Ascending aorta (tissue), 2 donors: ENCODE measurements at regions not wholly inside any gene's neighbourhood (a gene's known extent, or its start where the extent isn't known, plus 50 kb on each side); places are given as distances from the start of the nearest gene placed in this dataset.
"Not testable (repeated sequence)": the region's sequence is repeated elsewhere in the genome, so short reads cannot be mapped to it uniquely, and the experiment has no call there.

ENCODE experiments used
- DNase-seq, 2 donors: peaks; one replicate each; pipeline ENCODE4 v3.0.0-alpha.2; 2019; ENCODE audit warnings: low spot score in 2 of 2
- H3K27ac ChIP-seq, 2 donors: fragments of 200-600 bp; sonication (generic); one replicate each; pipeline ENCODE4 v1.5.1; 2016 to 2017; ENCODE audit warnings: mild to moderate bottlenecking in 1 of 2
- H3K27me3 ChIP-seq: fragments of 200-600 bp; sonication (generic); one replicate; pipeline ENCODE4 v1.5.1; 2017
- H3K36me3 ChIP-seq, 2 donors: fragments of 200-600 bp; sonication (generic); one replicate each; pipeline ENCODE4 v1.5.1; 2016
- H3K4me1 ChIP-seq, 2 donors: fragments of 200-600 bp; sonication (generic); one replicate each; pipeline ENCODE4 v1.5.1; 2016 to 2017; ENCODE audit warnings: mild to moderate bottlenecking in 1 of 2
- H3K4me3 ChIP-seq, 2 donors: fragments of 200-600 bp; sonication (generic); one replicate each; pipeline ENCODE4 v1.5.1; 2016 to 2017; ENCODE audit warnings: mild to moderate bottlenecking in 1 of 2
- H3K9me3 ChIP-seq, 2 donors: fragments of 200-600 bp; sonication (generic); one replicate each; pipeline ENCODE4 v1.5.1; 2016
- CTCF ChIP-seq, 3 experiments: fragments of 200-600 bp in 2 of 3; fragments of 450-650 bp in 1 of 3; sonication (generic) in 2 of 3; IDR thresholded peaks; one replicate each; pipeline ENCODE4 v1.5.1; 2016 to 2019; ENCODE audit warnings: antibody characterized with exemption in 3 of 3, mild to moderate bottlenecking in 1 of 3, moderate library complexity in 1 of 3
- intact Hi-C: fragments of 100-400 bp; cut with DNase I; formaldehyde crosslinking; loops from one replicate; pipeline ENCODE4 v1.15.1; 2023

- TF ChIP-seq CTCF (IDR thresholded peaks at IDR 0.05): no peak
These were observed 87.3 kb upstream of the PCSK5 start for GRCh38 chr9:75803130-75803529.

GRCh38 chr9:75810063-75810462, 80.4 kb upstream of the PCSK5 start:
- no peaks in the 10 kb centered on the region for H3K4me1 ChIP-seq
- no peak for DNase-seq
- H3K27me3 ChIP-seq: no peaks in the 10 kb centered on the region
- no peak overlapping the region for H3K4me3 ChIP-seq
- no peaks in the 10 kb centered on the region for H3K36me3 ChIP-seq
- TF ChIP-seq CTCF (IDR thresholded peaks at IDR 0.05): no peak
- H3K27ac ChIP-seq: no peak overlapping the region
- intact Hi-C loops: no loop called here
- peaks cover 9 to 42% of the 10 kb centered on the region in 2 donors for H3K9me3 ChIP-seq

More at GRCh38 chr9:75803130-75803529, 87.3 kb upstream of the PCSK5 start:
- H3K9me3 ChIP-seq: no peaks in the 10 kb centered on the region
- no peak for DNase-seq
- no peak overlapping the region for H3K4me3 ChIP-seq
- intact Hi-C loops: no loop called here
- H3K27ac ChIP-seq: no peak overlapping the region
- H3K36me3 ChIP-seq: no peaks in the 10 kb centered on the region
- no peaks in the 10 kb centered on the region for H3K27me3 ChIP-seq
- H3K4me1 ChIP-seq: no peaks in the 10 kb centered on the region

GRCh38 chr9:75811692-75812091, 78.8 kb upstream of the PCSK5 start:
- Histone ChIP-seq H3K36me3 (no peaks in the 10 kb centered on the region), H3K4me1 (no peaks in the 10 kb centered on the region), H3K9me3 (peaks cover 9 to 53% of the 10 kb centered on the region in 2 donors), H3K27ac (no peak overlapping the region), H3K27me3 (no peaks in the 10 kb centered on the region), H3K4me3 (no peak overlapping the region)
- DNase-seq: no peak
- intact Hi-C loops: no loop called here
- TF ChIP-seq CTCF (IDR thresholded peaks at IDR 0.05): no peak

GRCh38 chr9:75812141-75812540, 78.3 kb upstream of the PCSK5 start:
- Histone ChIP-seq H3K27ac (no peak overlapping the region), H3K4me1 (no peaks in the 10 kb centered on the region), H3K27me3 (no peaks in the 10 kb centered on the region), H3K9me3 (peaks cover 9 to 56% of the 10 kb centered on the region in 2 donors), H3K4me3 (no peak overlapping the region), H3K36me3 (no peaks in the 10 kb centered on the region)
- no peak for DNase-seq
- no peak for TF ChIP-seq CTCF (IDR thresholded peaks at IDR 0.05)
- intact Hi-C loops: no loop called here

GRCh38 chr9:75814667-75815066, 75.8 kb upstream of the PCSK5 start:
- no peak for DNase-seq
- peaks cover 9 to 67% of the 10 kb centered on the region in 2 donors for H3K9me3 ChIP-seq
- no peaks in the 10 kb centered on the region for H3K27me3 ChIP-seq
- no peak overlapping the region for H3K27ac ChIP-seq
- intact Hi-C loops: no loop called here
- H3K4me1 ChIP-seq: no peaks in the 10 kb centered on the region
- no peaks in the 10 kb centered on the region for H3K36me3 ChIP-seq
- TF ChIP-seq CTCF (IDR thresholded peaks at IDR 0.05): no peak
- no peak overlapping the region for H3K4me3 ChIP-seq

- peaks cover 0 to 20% of the 10 kb centered on the region in 2 donors for H3K9me3 ChIP-seq
- peaks cover 0 to 30% of the 10 kb centered on the region in 2 donors for H3K4me1 ChIP-seq
- not testable (repeated sequence) for DNase-seq, H3K36me3 ChIP-seq, H3K4me3 ChIP-seq, H3K27ac ChIP-seq, H3K27me3 ChIP-seq
- intact Hi-C loops: loop anchor here (5.0 kb wide), 1 partner anchor 178 kb away; no protein-coding TSS in a partner anchor
These were observed 69.9 kb upstream of the PCSK5 start for GRCh38 chr9:75820471-75821115.
